HepG2 (cell line): ENCODE measurements at regions not wholly inside any gene's neighbourhood (a gene's known extent, or its start where the extent isn't known, plus 50 kb on each side); places are given as distances from the start of the nearest gene placed in this dataset.

Experiments used
- ATAC-seq: fragments of 200-7000 bp; cut with Tn5 transposase; 3 replicates; pipeline ENCODE4 v1.9.1; 2020; ENCODE audit warnings: mild to moderate bottlenecking, moderate library complexity
- BruUV-seq: library from RNA; stranded (reverse); fragments of 400-500 nt; replicated peaks from 2 replicates; lab custom pipeline; 2021; lab: Mats Ljungman, UMichigan
- CTCF ChIA-PET: fragments of 300-600 bp; formaldehyde crosslinking; extraction: SDS; loops from one replicate; lab custom pipeline; 2021; ENCODE audit warnings: low total read pairs, inconsistent platforms, low intra/inter-chr PET ratio; lab: Yijun Ruan, JAX
- POLR2A ChIA-PET: fragments of 350-600 bp; sonication (Branson Sonifier 250); formaldehyde crosslinking; loops from one replicate; lab custom pipeline; 2020; ENCODE audit warnings: antibody characterized with exemption, inconsistent platforms; lab: Yijun Ruan, JAX
- DNase-seq: peaks from one replicate; pipeline ENCODE4 v3.0.0-alpha.2; 2015; ENCODE audit warnings: low spot score
- FAIRE-seq: peaks from 3 replicates; lab custom pipeline; 2011; peaks lifted over from hg19 to GRCh38; lab: Jason Lieb, UNC
- H2AFZ ChIP-seq: one replicate; pipeline ENCODE4 v1.6.1; 2011; ENCODE audit warnings: low read length, inconsistent platforms
- H3K27ac ChIP-seq: fragments of 300-600 bp; 3 replicates; pipeline ENCODE4 v1.8.0; 2011; ENCODE audit warnings: mixed run types, mild to moderate bottlenecking, mixed read lengths, low read length, inconsistent platforms; ENCODE audit not compliant: insufficient read depth; ENCODE audit errors: extremely low read length
- H3K27me3 ChIP-seq, 2 experiments: fragments of 200-600 bp in 1 of 2; 2 replicates in 1 of 2; 3 replicates in 1 of 2; pipeline versions ENCODE4 v1.6.0 to v1.8.0; 2011; ENCODE audit warnings: low read length in 2 of 2, mild to moderate bottlenecking in 2 of 2, moderate library complexity in 2 of 2, inconsistent platforms in 1 of 2; ENCODE audit not compliant: insufficient read depth in 2 of 2, control insufficient read depth in 1 of 2
- H3K36me3 ChIP-seq, 2 experiments: fragments of 200-600 bp in 1 of 2; replicated peaks in 1 of 2; 2 replicates in 1 of 2; 3 replicates in 1 of 2; pipeline versions ENCODE4 v1.5.1 to v1.8.0; 2011; ENCODE audit warnings: low read length in 2 of 2, inconsistent platforms in 1 of 2; ENCODE audit not compliant: insufficient read depth in 2 of 2, control insufficient read depth in 1 of 2
- H3K4me1 ChIP-seq: 2 replicates; pipeline ENCODE4 v1.5.1; 2012; ENCODE audit warnings: low read length, inconsistent platforms; ENCODE audit not compliant: insufficient read depth
- H3K4me2 ChIP-seq: 2 replicates; pipeline ENCODE4 v1.6.0; 2011; ENCODE audit warnings: low read depth, low read length, inconsistent platforms
- H3K4me3 ChIP-seq, 3 experiments: fragments of 200-600 bp in 1 of 3; sonication (generic), shearing (Covaris generic) in 1 of 3; replicated peaks in 1 of 3; 2 replicates each; pipeline ENCODE4 v1.5.1; 2011 to 2016; ENCODE audit warnings: low read length in 3 of 3, inconsistent platforms in 2 of 3, low read depth in 2 of 3, mild to moderate bottlenecking in 2 of 3, control low read depth in 1 of 3, mixed read lengths in 1 of 3; ENCODE audit not compliant: insufficient read depth in 1 of 3
- H3K79me2 ChIP-seq: one replicate; pipeline ENCODE4 v1.6.1; 2011; ENCODE audit warnings: low read length, inconsistent platforms; ENCODE audit not compliant: insufficient read depth
- H3K9ac ChIP-seq: 2 replicates; pipeline ENCODE4 v1.6.0; 2011; ENCODE audit warnings: mild to moderate bottlenecking, low read depth, low read length, inconsistent platforms; ENCODE audit not compliant: insufficient read depth
- H3K9me3 ChIP-seq: 2 replicates; pipeline ENCODE4 v1.5.1; 2012; ENCODE audit warnings: mild to moderate bottlenecking, low read length
- H4K20me1 ChIP-seq: 2 replicates; pipeline ENCODE4 v1.6.0; 2011; ENCODE audit warnings: inconsistent platforms, mild to moderate bottlenecking, low read length, moderate library complexity; ENCODE audit not compliant: insufficient read depth
- ASH2L ChIP-seq: fragments of 300-600, 200-600 bp; sonication (generic); IDR thresholded peaks from 2 replicates; pipeline ENCODE4 v1.7.0; 2017; ENCODE audit warnings: low read depth, mild to moderate bottlenecking, moderate library complexity, mixed read lengths, low read length; ENCODE audit not compliant: insufficient read length
- ATF7 ChIP-seq, 2 experiments: fragments of 450-650 bp in 1 of 2; sonication (generic) in 1 of 2; formaldehyde crosslinking in 1 of 2; IDR thresholded peaks; 2 replicates each; pipeline versions ENCODE4 v1.4.0 to v1.6.1; 2016 to 2020; ENCODE audit warnings: antibody characterized with exemption in 1 of 2, mild to moderate bottlenecking in 1 of 2, missing genetic modification reagents in 1 of 2
- BORCS8-MEF2B ChIP-seq: sonication (generic); formaldehyde crosslinking; IDR thresholded peaks from 2 replicates; pipeline ENCODE4 v1.8.0; 2022; ENCODE audit warnings: mild to moderate bottlenecking, missing genetic modification reagents
- GLI4 ChIP-seq: sonication (generic); formaldehyde crosslinking; IDR thresholded peaks from 2 replicates; pipeline ENCODE4 v1.5.1; 2020; ENCODE audit warnings: missing genetic modification reagents, mild to moderate bottlenecking, moderate library complexity, borderline replicate concordance
- GZF1 ChIP-seq: sonication (generic); formaldehyde crosslinking; IDR thresholded peaks from 2 replicates; pipeline ENCODE4 v1.5.1; 2020; ENCODE audit warnings: mild to moderate bottlenecking, missing genetic modification reagents
- HDAC6 ChIP-seq: fragments of 200-600 bp; sonication (generic); IDR thresholded peaks from 2 replicates; pipeline ENCODE4 v1.7.0; 2017; ENCODE audit warnings: mild to moderate bottlenecking, antibody characterized with exemption, low read length, low read depth
- KLF16 ChIP-seq, 2 experiments: sonication (generic) in 1 of 2; formaldehyde crosslinking in 1 of 2; IDR thresholded peaks; 2 replicates each; pipeline versions ENCODE4 v1.6.1 to v1.8.0; 2016 to 2023; ENCODE audit warnings: missing genetic modification reagents in 2 of 2, missing compliant biosample characterization in 1 of 2
- NFE2L1 ChIP-seq: sonication (generic); formaldehyde crosslinking; IDR thresholded peaks from 2 replicates; pipeline ENCODE4 v1.4.0; 2020; ENCODE audit warnings: missing genetic modification reagents, mild to moderate bottlenecking, borderline replicate concordance
- SETDB1 ChIP-seq: sonication (generic); formaldehyde crosslinking; IDR thresholded peaks from 2 replicates; pipeline ENCODE4 v1.5.1; 2020; ENCODE audit warnings: missing genetic modification reagents, mild to moderate bottlenecking, borderline replicate concordance
- SMAD3 ChIP-seq: sonication (generic); formaldehyde crosslinking; IDR thresholded peaks from 2 replicates; pipeline ENCODE4 v1.4.0; 2020; ENCODE audit warnings: missing genetic modification reagents
- SRSF9 ChIP-seq: fragments of 200-400 bp; formaldehyde crosslinking; IDR thresholded peaks from 2 replicates; pipeline ENCODE4 v1.6.1; 2018; ENCODE audit warnings: borderline replicate concordance, mild to moderate bottlenecking, low read depth, low read length; ENCODE audit not compliant: insufficient read depth, poor library complexity, severe bottlenecking
- TAF1 ChIP-seq: sonication (generic); formaldehyde crosslinking; IDR thresholded peaks from 2 replicates; pipeline ENCODE4 v1.4.0; 2020; ENCODE audit warnings: missing genetic modification reagents
- ZNF431 ChIP-seq: sonication (generic); formaldehyde crosslinking; IDR thresholded peaks from 2 replicates; pipeline ENCODE4 v1.9.0; 2022; ENCODE audit warnings: missing genetic modification reagents, low read depth, mild to moderate bottlenecking, borderline replicate concordance
- ZNF562 ChIP-seq: sonication (generic); formaldehyde crosslinking; IDR thresholded peaks from 2 replicates; pipeline ENCODE4 v1.8.0; 2022; ENCODE audit warnings: missing genetic modification reagents, borderline replicate concordance
- ZNF605 ChIP-seq: sonication (generic); formaldehyde crosslinking; IDR thresholded peaks from 2 replicates; pipeline ENCODE4 v1.8.0; 2022; ENCODE audit warnings: mild to moderate bottlenecking, missing genetic modification reagents
- ZNF616 ChIP-seq: sonication (generic); formaldehyde crosslinking; IDR thresholded peaks from 2 replicates; pipeline ENCODE4 v1.5.0; 2020; ENCODE audit warnings: low read depth, mild to moderate bottlenecking, missing genetic modification reagents
- WGBS: methylation state at CpG from one replicate; pipeline ENCODE4 v1.1.6; 2017; ENCODE audit warnings: low lambda C conversion rate; 5-methylcytosine and 5-hydroxymethylcytosine counted together
- in situ Hi-C: cut with HindIII; loops from 2 replicates; pipeline ENCODE4 v1.10.0; 2017; ENCODE audit warnings: low pct_unique_long_range_greater_than_20kb; ENCODE audit not compliant: extremely low pct_ligation_motif_present
- intact Hi-C: fragments of 100-400 bp; cut with micrococcal nuclease; formaldehyde crosslinking; loops from one replicate; pipeline ENCODE4 v1.10.0; 2022; ENCODE audit not compliant: unreplicated experiment
- TF ChIP-seq, protein P1 (sequence below): sonication (generic); formaldehyde crosslinking; IDR thresholded peaks from 2 replicates; pipeline ENCODE4 v1.5.1; 2020; ENCODE audit warnings: missing genetic modification reagents, mild to moderate bottlenecking, borderline replicate concordance

- DNase-seq = no peak
- no peaks in the 10 kb centered on the region for H3K27me3 ChIP-seq
- no peaks in the 10 kb centered on the region for H3K36me3 ChIP-seq
- no peaks in the 10 kb centered on the region for H3K9me3 ChIP-seq
- no peak overlapping the region for H3K4me3 ChIP-seq
- H3K4me2 ChIP-seq = no peak overlapping the region
- no peak for FAIRE-seq
- no peak overlapping the region for H3K9ac ChIP-seq
- no peaks in the 10 kb centered on the region for H3K4me1 ChIP-seq
- H2AFZ ChIP-seq = no peak overlapping the region
- no TSS peak for BruUV-seq
- WGBS = 6% methylated on average over 3 of the region's 3 CpGs
- intact Hi-C loops = no loop called here
- no peaks in the 10 kb centered on the region for H4K20me1 ChIP-seq
- CTCF ChIA-PET = no interaction called here
- ATAC-seq = no peak
- TF ChIP-seq SRSF9 = no peak
- no peak for TF ChIP-seq ZNF605 (CRISPR knock-in tag)
- TF ChIP-seq HDAC6 = no peak
- no peak for TF ChIP-seq GLI4 (CRISPR knock-in tag)
- no peak for TF ChIP-seq ASH2L
- no peak for TF ChIP-seq NFE2L1 (CRISPR knock-in tag)
- TF ChIP-seq ZNF562 (CRISPR knock-in tag) = no peak
- TF ChIP-seq ZNF616 = no peak
- TF ChIP-seq ZNF431 (CRISPR knock-in tag) = no peak
- no peak for TF ChIP-seq TAF1 (CRISPR knock-in tag)
- TF ChIP-seq SETDB1 (CRISPR knock-in tag) = no peak
- TF ChIP-seq, protein P1, sequence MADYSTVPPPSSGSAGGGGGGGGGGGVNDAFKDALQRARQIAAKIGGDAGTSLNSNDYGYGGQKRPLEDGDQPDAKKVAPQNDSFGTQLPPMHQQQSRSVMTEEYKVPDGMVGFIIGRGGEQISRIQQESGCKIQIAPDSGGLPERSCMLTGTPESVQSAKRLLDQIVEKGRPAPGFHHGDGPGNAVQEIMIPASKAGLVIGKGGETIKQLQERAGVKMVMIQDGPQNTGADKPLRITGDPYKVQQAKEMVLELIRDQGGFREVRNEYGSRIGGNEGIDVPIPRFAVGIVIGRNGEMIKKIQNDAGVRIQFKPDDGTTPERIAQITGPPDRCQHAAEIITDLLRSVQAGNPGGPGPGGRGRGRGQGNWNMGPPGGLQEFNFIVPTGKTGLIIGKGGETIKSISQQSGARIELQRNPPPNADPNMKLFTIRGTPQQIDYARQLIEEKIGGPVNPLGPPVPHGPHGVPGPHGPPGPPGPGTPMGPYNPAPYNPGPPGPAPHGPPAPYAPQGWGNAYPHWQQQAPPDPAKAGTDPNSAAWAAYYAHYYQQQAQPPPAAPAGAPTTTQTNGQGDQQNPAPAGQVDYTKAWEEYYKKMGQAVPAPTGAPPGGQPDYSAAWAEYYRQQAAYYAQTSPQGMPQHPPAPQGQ (CRISPR knock-in tag) = no peak
- no peak for TF ChIP-seq KLF16 (CRISPR knock-in tag; IDR thresholded peaks at IDR 0.05)
- no peak for TF ChIP-seq GZF1 (CRISPR knock-in tag)
- no peak for TF ChIP-seq ATF7 (IDR thresholded peaks at IDR 0.05)
- TF ChIP-seq ATF7 (CRISPR knock-in tag; IDR thresholded peaks at IDR 0.05) = no peak
- TF ChIP-seq BORCS8-MEF2B (CRISPR knock-in tag) = no peak
- TF ChIP-seq SMAD3 (CRISPR knock-in tag) = no peak
- TF ChIP-seq, all 625 proteins: peak for 0
- in situ Hi-C loops = no loop called here
- Histone ChIP-seq H3K27ac (no peak overlapping the region), H3K79me2 (no peaks in the 10 kb centered on the region)
- POLR2A ChIA-PET = no interaction called here
Observed at GRCh38 chr1:196063294-196063693, 544.9 kb downstream of the KCNT2 start.
